Mesenchymal stem cell (in vitro differentiated cells and primary cell): ENCODE measurements at regions not wholly inside any gene's neighbourhood (a gene's known extent, or its start where the extent isn't known, plus 50 kb on each side); places are given as distances from the start of the nearest gene placed in this dataset.

Source experiments
- DNase-seq: peaks from one replicate; pipeline ENCODE4 v3.0.0-alpha.2; 2013
- H2AFZ ChIP-seq: one replicate; pipeline ENCODE4 v1.6.1; 2013; ENCODE audit warnings: low read depth, mild to moderate bottlenecking, control low read depth, inconsistent platforms, low read length, moderate library complexity
- H2AK5ac ChIP-seq: 2 replicates; pipeline ENCODE4 v1.6.1; 2013; ENCODE audit warnings: low read length, moderate library complexity, mild to moderate bottlenecking, inconsistent platforms; ENCODE audit not compliant: severe bottlenecking
- H2BK120ac ChIP-seq: one replicate; pipeline ENCODE4 v1.6.1; 2013; ENCODE audit warnings: low read depth, mild to moderate bottlenecking, inconsistent platforms, low read length, moderate library complexity
- H2BK12ac ChIP-seq, 2 experiments: one replicate each; pipeline ENCODE4 v1.6.1; 2013; ENCODE audit warnings: inconsistent platforms in 2 of 2, low read length in 2 of 2, mild to moderate bottlenecking in 2 of 2, moderate library complexity in 2 of 2, control low read depth in 1 of 2
- H2BK15ac ChIP-seq: one replicate; pipeline ENCODE4 v1.6.1; 2013; ENCODE audit warnings: mild to moderate bottlenecking, low read depth, inconsistent platforms; ENCODE audit not compliant: poor library complexity, severe bottlenecking
- H2BK5ac ChIP-seq: 2 replicates; pipeline ENCODE4 v1.6.1; 2013; ENCODE audit warnings: low read depth, mild to moderate bottlenecking, low read length, control low read depth, inconsistent platforms; ENCODE audit not compliant: poor library complexity, severe bottlenecking
- H3K14ac ChIP-seq, 2 experiments: one replicate each; pipeline ENCODE4 v1.6.1; 2013; ENCODE audit warnings: inconsistent platforms in 2 of 2, low read length in 2 of 2, control low read depth in 1 of 2, mild to moderate bottlenecking in 1 of 2, moderate library complexity in 1 of 2
- H3K18ac ChIP-seq, 2 experiments: one replicate each; pipeline ENCODE4 v1.6.1; 2013; ENCODE audit warnings: inconsistent platforms in 2 of 2, low read length in 2 of 2, control low read depth in 1 of 2, low read depth in 1 of 2, mild to moderate bottlenecking in 1 of 2
- H3K23ac ChIP-seq, 2 experiments: one replicate each; pipeline ENCODE4 v1.6.1; 2013; ENCODE audit warnings: inconsistent platforms in 2 of 2, low read length in 2 of 2, mild to moderate bottlenecking in 2 of 2, moderate library complexity in 2 of 2, control low read depth in 1 of 2
- H3K27ac ChIP-seq: 2 replicates; pipeline ENCODE4 v1.5.1; 2013; ENCODE audit warnings: mild to moderate bottlenecking, moderate library complexity, low read length, control low read depth, inconsistent platforms; ENCODE audit not compliant: poor library complexity, severe bottlenecking
- H3K27me3 ChIP-seq, 2 experiments: 2 replicates each; pipeline versions ENCODE4 v1.6.1 to v1.7.0; 2013; ENCODE audit warnings: low read length in 2 of 2, mild to moderate bottlenecking in 2 of 2, moderate library complexity in 2 of 2, control low read depth in 1 of 2, inconsistent platforms in 1 of 2; ENCODE audit not compliant: control insufficient read depth in 1 of 2, insufficient read depth in 1 of 2
- H3K36me3 ChIP-seq, 2 experiments: 2 replicates each; pipeline versions ENCODE4 v1.6.1 to v1.7.0; 2013; ENCODE audit warnings: low read length in 2 of 2, control low read depth in 1 of 2, inconsistent platforms in 1 of 2, low read depth in 1 of 2, mild to moderate bottlenecking in 1 of 2; ENCODE audit not compliant: insufficient read depth in 2 of 2, control insufficient read depth in 1 of 2
- H3K4ac ChIP-seq, 2 experiments: one replicate each; pipeline ENCODE4 v1.6.1; 2013; ENCODE audit warnings: inconsistent platforms in 2 of 2, low read length in 2 of 2, mild to moderate bottlenecking in 2 of 2, moderate library complexity in 2 of 2, control low read depth in 1 of 2, low read depth in 1 of 2
- H3K4me1 ChIP-seq: 2 replicates; pipeline ENCODE4 v1.6.1; 2013; ENCODE audit warnings: low read depth, low read length, control low read depth; ENCODE audit not compliant: control insufficient read depth, insufficient read depth
- H3K4me2 ChIP-seq: 2 replicates; pipeline ENCODE4 v1.6.1; 2013; ENCODE audit warnings: low read length, mild to moderate bottlenecking, inconsistent platforms; ENCODE audit not compliant: poor library complexity, severe bottlenecking
- H3K4me3 ChIP-seq, 2 experiments: 2 replicates each; pipeline versions ENCODE4 v1.5.1 to v1.7.0; 2013; ENCODE audit warnings: low read length in 2 of 2, mild to moderate bottlenecking in 2 of 2, control low read depth in 1 of 2, low read depth in 1 of 2; ENCODE audit not compliant: insufficient read depth in 1 of 2
- H3K79me1 ChIP-seq: replicated peaks from 2 replicates; pipeline ENCODE4 v1.6.1; 2013; ENCODE audit warnings: mild to moderate bottlenecking, control low read depth, low read length, inconsistent platforms; ENCODE audit not compliant: poor library complexity, severe bottlenecking
- H3K9ac ChIP-seq: 2 replicates; pipeline ENCODE4 v1.7.0; 2013; ENCODE audit warnings: mild to moderate bottlenecking, low read length, moderate library complexity
- H3K9me3 ChIP-seq: 2 replicates; pipeline ENCODE4 v1.7.0; 2013; ENCODE audit warnings: mild to moderate bottlenecking, low read length; ENCODE audit not compliant: control insufficient read depth
- H4K8ac ChIP-seq: one replicate; pipeline ENCODE4 v1.6.1; 2013; ENCODE audit warnings: inconsistent platforms, mild to moderate bottlenecking, low read length, moderate library complexity
- H4K91ac ChIP-seq: one replicate; pipeline ENCODE4 v1.6.1; 2013; ENCODE audit warnings: mild to moderate bottlenecking, low read length, inconsistent platforms
- WGBS: methylation state at CpG from one replicate; pipeline ENCODE4 v1.1.7; 2013; ENCODE audit warnings: mixed read lengths; 5-methylcytosine and 5-hydroxymethylcytosine counted together

GRCh38 chr17:63109661-63110060 lies 143.6 kb downstream of the TANC2 start:
- H3K4me1 ChIP-seq, result no peaks in the 10 kb centered on the region
- no peaks in the 10 kb centered on the region for H3K27me3 ChIP-seq
- no peak overlapping the region for H3K18ac ChIP-seq
- H2BK12ac ChIP-seq, result no peak overlapping the region
- H3K23ac ChIP-seq, result no peak overlapping the region
- H3K9ac ChIP-seq, result no peak overlapping the region
- no peak overlapping the region for H3K14ac ChIP-seq
- no peak overlapping the region for H2BK15ac ChIP-seq
- H3K4me2 ChIP-seq, result no peak overlapping the region
- H2BK5ac ChIP-seq, result no peak overlapping the region
- no peaks in the 10 kb centered on the region for H3K9me3 ChIP-seq
- no peak overlapping the region for H2AFZ ChIP-seq
- H2BK120ac ChIP-seq, result no peak overlapping the region
- H4K8ac ChIP-seq, result no peak overlapping the region
- no peaks in the 10 kb centered on the region for H3K36me3 ChIP-seq
- H3K79me1 ChIP-seq, result peaks cover 13% of the 10 kb centered on the region
- no CpG with 5 or more reads among the region's 2 CpGs for WGBS
- no peak for DNase-seq
- H3K4me3 ChIP-seq, result no peak overlapping the region
- no peak overlapping the region for H3K4ac ChIP-seq
- H4K91ac ChIP-seq, result no peak overlapping the region
- no peak overlapping the region for H2AK5ac ChIP-seq
- no peak overlapping the region for H3K27ac ChIP-seq

- Histone ChIP-seq H3K4ac (no peak overlapping the region), H2BK15ac (no peak overlapping the region), H3K79me1 (peaks cover 19% of the 10 kb centered on the region), H3K18ac (no peak overlapping the region), H3K27ac (no peak overlapping the region), H3K4me2 (no peak overlapping the region), H2BK5ac (no peak overlapping the region), H3K27me3 (no peaks in the 10 kb centered on the region), H3K4me3 (no peak overlapping the region), H2AK5ac (no peak overlapping the region), H3K9me3 (no peaks in the 10 kb centered on the region), H3K36me3 (no peaks in the 10 kb centered on the region), H3K14ac (no peak overlapping the region), H4K91ac (no peak overlapping the region), H2AFZ (no peak overlapping the region), H2BK12ac (no peak overlapping the region), H4K8ac (no peak overlapping the region), H3K4me1 (no peaks in the 10 kb centered on the region), H2BK120ac (no peak overlapping the region), H3K9ac (no peak overlapping the region), H3K23ac (no peak overlapping the region)
- DNase-seq, result no peak
- WGBS, result 71% methylated on average over 1 of the region's 4 CpGs
Measured at GRCh38 chr17:63113167-63113566, 147.1 kb downstream of the TANC2 start.

- WGBS, result 70% methylated on average over 4 of the region's 4 CpGs
- H3K9ac ChIP-seq, result no peak overlapping the region
- H4K8ac ChIP-seq, result no peak overlapping the region
- no peak overlapping the region for H3K27ac ChIP-seq
- peaks cover 21% of the 10 kb centered on the region for H3K79me1 ChIP-seq
- no peak overlapping the region for H2BK12ac ChIP-seq
- no peak overlapping the region for H3K23ac ChIP-seq
- H2BK5ac ChIP-seq, result no peak overlapping the region
- H3K14ac ChIP-seq, result no peak overlapping the region
- H3K4ac ChIP-seq, result no peak overlapping the region
- no peaks in the 10 kb centered on the region for H3K36me3 ChIP-seq
- DNase-seq, result no peak
- no peak overlapping the region for H3K18ac ChIP-seq
- no peaks in the 10 kb centered on the region for H3K4me1 ChIP-seq
- H3K4me2 ChIP-seq, result no peak overlapping the region
- H3K9me3 ChIP-seq, result no peaks in the 10 kb centered on the region
- H2AK5ac ChIP-seq, result no peak overlapping the region
- no peak overlapping the region for H2BK120ac ChIP-seq
- no peak overlapping the region for H3K4me3 ChIP-seq
- no peak overlapping the region for H4K91ac ChIP-seq
- H3K27me3 ChIP-seq, result no peaks in the 10 kb centered on the region
- H2AFZ ChIP-seq, result no peak overlapping the region
- H2BK15ac ChIP-seq, result no peak overlapping the region
Measured at GRCh38 chr17:63116228-63116627, 150.2 kb downstream of the TANC2 start.

- Histone ChIP-seq H3K9ac (no peak overlapping the region), H2BK15ac (no peak overlapping the region), H3K79me1 (peaks cover 21% of the 10 kb centered on the region), H3K4ac (no peak overlapping the region), H2BK12ac (no peak overlapping the region), H2AK5ac (no peak overlapping the region), H3K18ac (no peak overlapping the region), H3K36me3 (no peaks in the 10 kb centered on the region), H4K8ac (no peak overlapping the region), H3K4me1 (no peaks in the 10 kb centered on the region), H3K27ac (no peak overlapping the region), H3K27me3 (no peaks in the 10 kb centered on the region), H3K23ac (no peak overlapping the region), H3K9me3 (no peaks in the 10 kb centered on the region), H2BK120ac (no peak overlapping the region), H3K4me2 (no peak overlapping the region), H4K91ac (no peak overlapping the region), H3K14ac (no peak overlapping the region), H3K4me3 (no peak overlapping the region), H2BK5ac (no peak overlapping the region), H2AFZ (no peak overlapping the region)
- 91% methylated on average over 5 of the region's 8 CpGs for WGBS
- peak; percentile 43 for DNase-seq
Measured at GRCh38 chr17:63116967-63117830, 151.2 kb downstream of the TANC2 start.
